WI38 (cell line): ENCODE measurements at regions not wholly inside any gene's neighbourhood (a gene's known extent, or its start where the extent isn't known, plus 50 kb on each side); places are given as distances from the start of the nearest gene placed in this dataset.

Source experiments
- H3K4me3 ChIP-seq: 2 replicates; pipeline ENCODE4 v1.5.1; 2011; ENCODE audit warnings: low read depth, mild to moderate bottlenecking, control low read depth, low read length
- TF ChIP-seq, protein P1 (sequence below): IDR thresholded peaks from 2 replicates; pipeline ENCODE4 v1.5.1; 2012; ENCODE audit warnings: low read depth, mild to moderate bottlenecking, control low read depth, low read length

DNA sequence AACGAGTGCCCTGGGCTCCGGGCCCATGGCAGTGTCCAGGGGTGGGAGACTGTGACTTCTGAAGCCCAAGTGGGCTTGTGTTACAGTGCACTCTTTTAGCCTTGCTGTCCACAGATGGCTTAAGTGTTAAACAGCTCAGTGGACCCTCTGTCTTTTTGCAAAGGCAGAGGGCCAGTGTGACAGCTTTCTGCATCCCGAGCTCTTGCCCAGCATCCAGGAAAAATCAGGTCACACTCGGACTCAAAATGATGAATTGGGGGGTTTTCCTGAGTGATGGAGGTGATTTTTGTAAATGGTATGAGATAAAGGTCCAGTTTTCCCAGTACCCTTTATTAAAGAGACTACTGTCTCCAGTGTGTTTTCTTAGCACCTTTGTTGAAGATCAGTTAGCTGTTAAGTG lies 321.3 kb upstream of the GRAMD2B start:
- TF ChIP-seq, protein P1, sequence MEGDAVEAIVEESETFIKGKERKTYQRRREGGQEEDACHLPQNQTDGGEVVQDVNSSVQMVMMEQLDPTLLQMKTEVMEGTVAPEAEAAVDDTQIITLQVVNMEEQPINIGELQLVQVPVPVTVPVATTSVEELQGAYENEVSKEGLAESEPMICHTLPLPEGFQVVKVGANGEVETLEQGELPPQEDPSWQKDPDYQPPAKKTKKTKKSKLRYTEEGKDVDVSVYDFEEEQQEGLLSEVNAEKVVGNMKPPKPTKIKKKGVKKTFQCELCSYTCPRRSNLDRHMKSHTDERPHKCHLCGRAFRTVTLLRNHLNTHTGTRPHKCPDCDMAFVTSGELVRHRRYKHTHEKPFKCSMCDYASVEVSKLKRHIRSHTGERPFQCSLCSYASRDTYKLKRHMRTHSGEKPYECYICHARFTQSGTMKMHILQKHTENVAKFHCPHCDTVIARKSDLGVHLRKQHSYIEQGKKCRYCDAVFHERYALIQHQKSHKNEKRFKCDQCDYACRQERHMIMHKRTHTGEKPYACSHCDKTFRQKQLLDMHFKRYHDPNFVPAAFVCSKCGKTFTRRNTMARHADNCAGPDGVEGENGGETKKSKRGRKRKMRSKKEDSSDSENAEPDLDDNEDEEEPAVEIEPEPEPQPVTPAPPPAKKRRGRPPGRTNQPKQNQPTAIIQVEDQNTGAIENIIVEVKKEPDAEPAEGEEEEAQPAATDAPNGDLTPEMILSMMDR, result no peak
- H3K4me3 ChIP-seq, result no peak overlapping the region

DNA sequence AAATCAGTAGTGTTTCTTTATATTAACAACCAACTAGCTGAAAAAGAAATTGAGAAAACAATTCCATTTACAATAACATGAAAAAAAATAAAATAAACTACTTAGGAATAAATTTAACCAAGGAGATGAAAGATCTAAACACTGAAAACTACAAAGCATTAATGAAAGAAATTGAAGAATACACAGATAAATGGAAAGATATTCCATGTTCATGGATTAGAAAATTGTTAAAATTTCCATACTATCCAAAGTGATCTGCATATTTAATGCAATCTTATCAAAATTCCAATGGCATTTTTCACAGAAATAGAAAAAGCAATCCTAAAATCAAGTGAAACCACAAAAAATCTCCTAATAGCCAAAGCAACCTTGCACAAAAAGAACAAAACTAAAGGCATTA lies 320.2 kb upstream of the GRAMD2B start:
- no peak overlapping the region for H3K4me3 ChIP-seq
- TF ChIP-seq, protein P1, result no peak

DNA sequence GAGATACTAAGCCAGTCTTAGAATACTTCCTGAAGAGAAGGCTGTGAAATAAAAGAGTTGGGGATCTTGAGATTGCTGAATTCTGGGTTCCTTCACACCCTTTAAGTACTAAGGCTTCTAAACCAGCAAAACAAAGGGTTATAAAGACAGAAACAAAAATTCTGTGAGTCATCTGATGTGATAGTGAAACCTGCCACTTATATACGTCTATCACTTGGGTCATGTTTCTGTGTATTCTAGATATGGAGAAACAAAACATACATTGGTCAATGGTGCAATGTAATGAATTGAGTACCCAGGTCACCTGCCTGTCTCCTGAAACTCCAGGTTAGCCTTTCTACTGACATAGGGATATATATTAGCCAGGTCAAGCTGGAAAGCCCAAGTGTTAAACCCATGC lies 319.3 kb upstream of the GRAMD2B start:
- H3K4me3 ChIP-seq, result no peak overlapping the region
- TF ChIP-seq, protein P1, result no peak

DNA sequence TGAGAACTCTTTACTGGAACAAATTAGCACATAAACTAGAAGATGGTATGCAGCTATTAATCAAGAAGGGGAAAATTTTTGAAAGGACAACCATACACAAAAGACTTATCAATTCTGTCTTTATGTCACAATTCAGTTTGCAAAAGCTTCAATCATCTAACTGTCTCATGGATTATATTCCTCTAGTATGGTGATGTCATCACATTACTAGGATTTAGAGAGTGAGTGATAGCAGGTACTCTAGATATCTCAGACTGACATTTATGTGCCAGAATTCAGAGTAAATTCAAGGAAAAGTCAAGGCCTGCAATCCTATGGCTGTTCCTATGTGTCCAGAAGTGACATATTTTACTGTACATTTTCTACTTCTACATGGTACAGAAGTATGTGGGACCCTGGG lies 318.9 kb upstream of the GRAMD2B start:
- no peak overlapping the region for H3K4me3 ChIP-seq
- TF ChIP-seq, protein P1, result no peak

DNA sequence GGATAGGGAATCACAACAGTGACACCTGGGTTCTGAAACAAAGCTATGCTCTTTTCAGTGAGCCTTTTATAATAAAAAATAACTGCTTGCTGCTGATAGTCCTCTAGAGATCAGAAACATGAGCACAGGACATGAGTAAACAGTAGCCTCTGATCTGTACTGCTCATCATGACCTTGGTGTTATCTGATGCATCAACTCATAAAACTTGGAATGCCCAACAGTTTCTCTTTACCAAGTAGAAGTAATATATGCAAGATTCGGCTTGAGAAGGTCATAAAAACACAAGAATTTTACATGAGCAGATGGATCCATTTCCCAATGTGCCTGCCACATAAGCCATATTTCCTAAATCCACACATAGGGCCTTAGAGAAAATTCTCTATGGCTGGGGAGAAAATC lies 318.3 kb upstream of the GRAMD2B start:
- TF ChIP-seq, protein P1, result no peak
- no peak overlapping the region for H3K4me3 ChIP-seq

DNA sequence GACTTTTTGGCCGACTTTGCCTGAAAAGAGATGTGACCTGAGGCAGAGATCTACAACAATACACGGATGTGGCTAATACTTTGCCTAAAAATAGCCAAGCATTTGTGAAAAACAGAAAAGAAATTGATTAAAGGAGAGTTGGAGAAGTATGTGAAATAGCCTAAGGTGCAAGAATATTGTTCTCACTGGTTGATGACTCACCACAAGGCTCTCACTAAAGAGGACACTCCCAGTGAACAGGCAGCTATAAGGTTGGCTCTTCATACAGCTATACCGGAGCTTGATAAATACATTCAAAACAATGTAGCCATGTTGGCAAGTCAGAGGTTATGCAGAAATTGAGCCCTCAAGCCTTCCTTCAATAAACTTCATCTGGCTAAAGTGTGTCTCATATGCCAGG lies 317.2 kb upstream of the GRAMD2B start:
- H3K4me3 ChIP-seq, result no peak overlapping the region
- TF ChIP-seq, protein P1, result no peak

DNA sequence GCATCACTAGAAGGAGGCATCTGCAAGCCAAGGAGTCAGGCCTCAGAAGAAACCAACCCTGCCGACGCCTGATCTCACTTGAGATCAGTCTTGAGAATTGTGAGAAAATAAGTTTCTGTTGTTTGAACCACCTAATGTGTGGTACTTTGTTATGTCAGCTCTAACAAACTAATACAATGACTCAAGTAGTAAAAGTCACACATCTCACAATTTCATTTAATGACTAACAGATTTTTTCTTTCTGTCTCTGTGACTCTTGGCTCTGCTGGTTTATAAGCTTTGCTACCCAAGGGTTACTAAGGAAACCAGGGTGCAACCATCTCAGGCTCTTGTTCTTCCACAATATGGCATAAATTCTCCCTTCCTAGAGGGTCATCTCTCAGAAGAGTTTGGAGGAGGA lies 315.8 kb upstream of the GRAMD2B start:
- TF ChIP-seq, protein P1, result no peak
- no peak overlapping the region for H3K4me3 ChIP-seq
